Osteoblast (primary cell): ENCODE measurements at regions not wholly inside any gene's neighbourhood (a gene's known extent, or its start where the extent isn't known, plus 50 kb on each side); places are given as distances from the start of the nearest gene placed in this dataset.
"Not testable (repeated sequence)": the region's sequence is repeated elsewhere in the genome, so short reads cannot be mapped to it uniquely, and the experiment has no call there.

Source experiments
- DNase-seq: peaks from one replicate; pipeline ENCODE4 v3.0.0; 2011; ENCODE audit warnings: low spot score, mixed read lengths; ENCODE audit not compliant: insufficient read length; ENCODE audit errors: missing footprints
- H2AFZ ChIP-seq: 2 replicates; pipeline ENCODE4 v1.6.0; 2011; ENCODE audit warnings: mild to moderate bottlenecking, low read length
- H3K27ac ChIP-seq: 2 replicates; pipeline ENCODE4 v1.5.1; 2011; ENCODE audit warnings: mild to moderate bottlenecking, low read depth, low read length, moderate library complexity
- H3K27me3 ChIP-seq: 2 replicates; pipeline ENCODE4 v1.6.0; 2012; ENCODE audit warnings: mild to moderate bottlenecking, control low read depth, inconsistent platforms, low read length, moderate library complexity; ENCODE audit not compliant: insufficient read depth
- H3K36me3 ChIP-seq: 2 replicates; pipeline ENCODE4 v1.5.1; 2011; ENCODE audit warnings: mild to moderate bottlenecking, low read length, control low read depth, moderate library complexity; ENCODE audit not compliant: insufficient read depth
- H3K4me1 ChIP-seq: 2 replicates; pipeline ENCODE4 v1.5.1; 2011; ENCODE audit warnings: mild to moderate bottlenecking, low read length, control low read depth, moderate library complexity; ENCODE audit not compliant: insufficient read depth
- H3K4me2 ChIP-seq: 2 replicates; pipeline ENCODE4 v1.6.0; 2011; ENCODE audit warnings: mild to moderate bottlenecking, low read length; ENCODE audit not compliant: insufficient read depth
- H3K4me3 ChIP-seq: fragments of 200-600 bp; sonication (generic); 3 replicates; pipeline ENCODE4 v1.5.1; 2012; ENCODE audit warnings: mild to moderate bottlenecking, low read length, inconsistent platforms; ENCODE audit not compliant: insufficient read depth
- H3K79me2 ChIP-seq: 2 replicates; pipeline ENCODE4 v1.6.0; 2012; ENCODE audit warnings: mild to moderate bottlenecking, low read length, control low read depth, inconsistent platforms; ENCODE audit not compliant: insufficient read depth
- H3K9me3 ChIP-seq: 2 replicates; pipeline ENCODE4 v1.5.1; 2011; ENCODE audit warnings: low read depth, low read length, control low read depth
- H4K20me1 ChIP-seq: 2 replicates; pipeline ENCODE4 v1.6.0; 2012; ENCODE audit warnings: mild to moderate bottlenecking, low read length, control low read depth; ENCODE audit not compliant: insufficient read depth
- TF ChIP-seq, protein P1 (sequence below): IDR thresholded peaks from 2 replicates; pipeline ENCODE4 v1.5.1; 2011; ENCODE audit warnings: mild to moderate bottlenecking, low read depth, low read length, moderate library complexity; ENCODE audit errors: extremely low read depth

- no peaks in the 10 kb centered on the region for H3K79me2 ChIP-seq
- TF ChIP-seq, protein P1, sequence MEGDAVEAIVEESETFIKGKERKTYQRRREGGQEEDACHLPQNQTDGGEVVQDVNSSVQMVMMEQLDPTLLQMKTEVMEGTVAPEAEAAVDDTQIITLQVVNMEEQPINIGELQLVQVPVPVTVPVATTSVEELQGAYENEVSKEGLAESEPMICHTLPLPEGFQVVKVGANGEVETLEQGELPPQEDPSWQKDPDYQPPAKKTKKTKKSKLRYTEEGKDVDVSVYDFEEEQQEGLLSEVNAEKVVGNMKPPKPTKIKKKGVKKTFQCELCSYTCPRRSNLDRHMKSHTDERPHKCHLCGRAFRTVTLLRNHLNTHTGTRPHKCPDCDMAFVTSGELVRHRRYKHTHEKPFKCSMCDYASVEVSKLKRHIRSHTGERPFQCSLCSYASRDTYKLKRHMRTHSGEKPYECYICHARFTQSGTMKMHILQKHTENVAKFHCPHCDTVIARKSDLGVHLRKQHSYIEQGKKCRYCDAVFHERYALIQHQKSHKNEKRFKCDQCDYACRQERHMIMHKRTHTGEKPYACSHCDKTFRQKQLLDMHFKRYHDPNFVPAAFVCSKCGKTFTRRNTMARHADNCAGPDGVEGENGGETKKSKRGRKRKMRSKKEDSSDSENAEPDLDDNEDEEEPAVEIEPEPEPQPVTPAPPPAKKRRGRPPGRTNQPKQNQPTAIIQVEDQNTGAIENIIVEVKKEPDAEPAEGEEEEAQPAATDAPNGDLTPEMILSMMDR, result no peak
- H3K4me3 ChIP-seq, result no peak overlapping the region
- H3K4me2 ChIP-seq, result no peak overlapping the region
- H3K9me3 ChIP-seq, result no peaks in the 10 kb centered on the region
- H4K20me1 ChIP-seq, result no peaks in the 10 kb centered on the region
- DNase-seq, result no peak
- H3K27me3 ChIP-seq, result no peaks in the 10 kb centered on the region
- no peak overlapping the region for H3K27ac ChIP-seq
- H3K36me3 ChIP-seq, result no peaks in the 10 kb centered on the region
- no peaks in the 10 kb centered on the region for H3K4me1 ChIP-seq
- no peak overlapping the region for H2AFZ ChIP-seq
Observed at GRCh38 chr3:75242012-75242735, 422.0 kb upstream of the FRG2C start.

DNA sequence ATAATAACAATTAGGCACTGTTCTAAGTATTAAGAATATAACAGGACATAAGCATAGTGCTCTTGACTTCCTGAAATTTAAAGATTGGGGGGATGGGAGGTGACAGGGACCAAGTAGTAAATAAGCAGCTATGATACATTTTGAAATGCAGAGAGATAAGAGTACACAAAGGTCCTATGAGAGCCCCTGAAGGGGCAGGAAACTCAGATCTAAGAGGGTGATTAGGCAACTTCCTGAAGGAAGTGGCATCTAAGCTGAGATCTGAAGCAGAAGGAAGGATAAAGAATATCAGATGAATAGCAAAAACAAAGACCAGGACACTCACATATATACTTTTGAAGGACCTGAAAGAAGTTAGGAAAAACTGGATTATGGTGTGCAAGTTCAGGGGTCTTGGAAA, 415.2 kb upstream of the FRG2C start:
- TF ChIP-seq, protein P1, result no peak
- Histone ChIP-seq H3K4me2 (no peak overlapping the region), H3K27me3 (no peaks in the 10 kb centered on the region)

DNA sequence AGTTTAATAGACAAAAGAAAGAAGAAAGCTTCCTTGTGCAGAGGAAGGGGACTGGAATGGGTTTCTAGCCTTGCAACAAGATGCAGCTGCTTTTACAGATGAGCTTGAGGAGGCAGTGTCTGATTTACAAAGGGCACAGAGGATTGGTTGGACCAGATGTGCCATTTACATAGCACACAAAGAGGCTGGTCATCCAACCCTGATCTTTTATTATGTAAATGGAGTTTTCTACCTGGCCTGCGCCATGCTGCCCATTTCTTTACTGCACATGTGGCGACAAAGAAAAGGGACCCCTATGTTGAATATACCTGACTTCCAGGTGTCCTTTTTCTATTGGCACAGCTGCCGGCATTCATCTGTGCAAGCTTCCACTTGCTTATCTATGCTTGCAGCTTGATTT, 409.4 kb upstream of the FRG2C start:
- H3K27me3 ChIP-seq, result no peaks in the 10 kb centered on the region
- no peaks in the 10 kb centered on the region for H3K36me3 ChIP-seq
- DNase-seq, result no peak
- H3K27ac ChIP-seq, result no peak overlapping the region
- H3K9me3 ChIP-seq, result no peaks in the 10 kb centered on the region
- no peaks in the 10 kb centered on the region for H3K4me1 ChIP-seq
- TF ChIP-seq, protein P1, result no peak
- H3K4me3 ChIP-seq, result no peak overlapping the region
- no peaks in the 10 kb centered on the region for H4K20me1 ChIP-seq
- no peak overlapping the region for H3K4me2 ChIP-seq
- no peak overlapping the region for H2AFZ ChIP-seq
- H3K79me2 ChIP-seq, result no peaks in the 10 kb centered on the region

More for the DNA sequence above, 415.2 kb upstream of the FRG2C start:
- Histone ChIP-seq H2AFZ (no peak overlapping the region), H3K4me3 (no peak overlapping the region), H3K9me3 (no peaks in the 10 kb centered on the region), H3K36me3 (no peaks in the 10 kb centered on the region), H3K4me1 (no peaks in the 10 kb centered on the region), H3K79me2 (no peaks in the 10 kb centered on the region), H3K27ac (no peak overlapping the region), H4K20me1 (no peaks in the 10 kb centered on the region)
- no peak for DNase-seq

DNA sequence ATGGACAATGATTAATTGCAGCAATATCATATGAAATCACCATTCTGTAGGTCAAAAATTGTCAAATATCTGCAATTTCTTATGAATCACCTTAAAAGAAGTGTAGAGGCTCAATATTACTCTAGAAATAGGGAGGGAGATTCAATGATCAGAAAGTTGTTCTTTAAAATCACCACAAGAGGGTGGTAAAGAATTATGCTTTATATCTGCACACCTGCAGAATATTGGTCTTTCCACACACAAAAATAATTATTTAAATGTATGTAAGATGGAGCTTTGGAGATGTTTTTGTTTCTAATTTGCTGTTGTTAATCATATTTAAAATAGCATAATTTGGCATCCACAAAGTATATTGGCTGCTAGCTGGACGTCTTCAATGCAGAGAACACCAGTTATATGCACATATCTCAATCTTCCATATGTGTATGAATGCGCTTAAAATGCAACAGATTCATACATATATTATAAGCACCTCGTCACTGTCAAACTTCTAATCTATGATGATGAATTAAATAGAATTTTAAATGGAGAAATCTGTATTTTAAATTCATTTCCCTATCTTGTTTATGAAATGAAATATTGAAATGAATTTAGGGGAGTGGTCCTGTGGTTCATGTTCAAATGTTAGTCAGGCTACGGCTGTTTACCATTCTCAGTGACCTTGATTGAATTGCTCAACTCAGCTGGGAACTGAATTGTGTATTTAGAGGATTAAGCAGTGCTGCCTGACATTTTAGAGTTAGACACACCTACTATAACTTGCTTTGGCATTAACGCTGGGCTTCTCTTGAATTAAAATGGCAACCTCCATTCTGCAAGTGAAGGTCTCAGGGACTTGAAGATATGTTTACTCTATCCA, 405.1 kb upstream of the FRG2C start:
- DNase-seq, H3K4me3 ChIP-seq, H4K20me1 ChIP-seq, H3K27me3 ChIP-seq, H3K36me3 ChIP-seq, H3K4me1 ChIP-seq, H3K79me2 ChIP-seq, H3K27ac ChIP-seq, H3K4me2 ChIP-seq, H3K9me3 ChIP-seq, H2AFZ ChIP-seq: not testable (repeated sequence)
- TF ChIP-seq, protein P1, result peak; percentile 39

DNA sequence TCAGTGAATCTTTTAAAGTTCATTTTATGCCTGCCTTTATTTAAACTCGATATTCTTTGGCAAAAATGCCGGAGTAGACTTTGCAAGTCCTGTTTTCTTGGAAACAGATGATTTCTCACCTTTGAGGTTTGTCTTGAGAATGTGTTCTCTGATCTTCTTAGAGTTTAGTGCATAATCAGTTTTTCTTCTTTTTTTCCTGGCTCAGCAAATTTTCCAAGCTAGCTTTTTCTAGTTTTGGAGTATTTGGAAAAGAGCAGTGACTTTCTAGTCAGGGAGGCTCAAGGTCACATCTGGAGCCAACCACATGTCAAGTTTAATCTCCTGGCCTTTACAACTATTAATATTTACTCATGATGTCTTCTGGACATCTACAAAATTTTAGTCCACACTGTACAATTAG, 403.2 kb upstream of the FRG2C start:
- H3K4me1 ChIP-seq, H2AFZ ChIP-seq, H3K36me3 ChIP-seq, H3K79me2 ChIP-seq, H3K27ac ChIP-seq, DNase-seq, H3K27me3 ChIP-seq, H3K4me3 ChIP-seq, H3K4me2 ChIP-seq, H4K20me1 ChIP-seq, H3K9me3 ChIP-seq: not testable (repeated sequence)
